Lower leg skin (tissue), 3 donors: ENCODE measurements at regions not wholly inside any gene's neighbourhood (a gene's known extent, or its start where the extent isn't known, plus 50 kb on each side); places are given as distances from the start of the nearest gene placed in this dataset.

Experiments
- POLR2A ChIP-seq, 2 donors: fragments of 450-650 bp; IDR thresholded peaks; one replicate each; pipeline ENCODE4 v1.6.1; 2016 to 2017; ENCODE audit warnings: antibody characterized with exemption in 2 of 2, mild to moderate bottlenecking in 1 of 2, moderate library complexity in 1 of 2
- TF ChIP-seq, protein P1 (sequence below), 3 donors: fragments of 450-650 bp; IDR thresholded peaks; one replicate each; pipeline ENCODE4 v1.5.1; 2016; ENCODE audit warnings: antibody characterized with exemption in 3 of 3, mild to moderate bottlenecking in 3 of 3, moderate library complexity in 2 of 3

DNA sequence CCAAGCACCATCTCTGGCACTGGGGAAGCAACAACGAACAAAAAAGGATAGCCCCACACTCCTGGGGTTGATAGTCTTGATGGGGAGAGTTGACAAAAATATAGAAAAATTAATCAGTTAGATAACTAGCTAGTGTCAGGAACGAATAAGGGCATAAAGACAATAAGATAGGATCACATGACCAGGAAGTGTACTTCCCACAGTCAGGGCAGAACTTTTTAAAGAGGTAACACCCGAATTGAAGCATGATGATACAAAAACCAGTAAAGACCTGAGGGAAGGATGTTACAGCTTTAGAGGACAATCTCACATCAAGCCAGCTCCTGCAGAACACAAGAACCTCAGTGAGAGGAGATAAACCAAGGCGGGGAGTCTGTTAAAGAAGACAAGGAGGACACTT lies 295.4 kb upstream of the CRIM1 start:
- TF ChIP-seq, protein P1, sequence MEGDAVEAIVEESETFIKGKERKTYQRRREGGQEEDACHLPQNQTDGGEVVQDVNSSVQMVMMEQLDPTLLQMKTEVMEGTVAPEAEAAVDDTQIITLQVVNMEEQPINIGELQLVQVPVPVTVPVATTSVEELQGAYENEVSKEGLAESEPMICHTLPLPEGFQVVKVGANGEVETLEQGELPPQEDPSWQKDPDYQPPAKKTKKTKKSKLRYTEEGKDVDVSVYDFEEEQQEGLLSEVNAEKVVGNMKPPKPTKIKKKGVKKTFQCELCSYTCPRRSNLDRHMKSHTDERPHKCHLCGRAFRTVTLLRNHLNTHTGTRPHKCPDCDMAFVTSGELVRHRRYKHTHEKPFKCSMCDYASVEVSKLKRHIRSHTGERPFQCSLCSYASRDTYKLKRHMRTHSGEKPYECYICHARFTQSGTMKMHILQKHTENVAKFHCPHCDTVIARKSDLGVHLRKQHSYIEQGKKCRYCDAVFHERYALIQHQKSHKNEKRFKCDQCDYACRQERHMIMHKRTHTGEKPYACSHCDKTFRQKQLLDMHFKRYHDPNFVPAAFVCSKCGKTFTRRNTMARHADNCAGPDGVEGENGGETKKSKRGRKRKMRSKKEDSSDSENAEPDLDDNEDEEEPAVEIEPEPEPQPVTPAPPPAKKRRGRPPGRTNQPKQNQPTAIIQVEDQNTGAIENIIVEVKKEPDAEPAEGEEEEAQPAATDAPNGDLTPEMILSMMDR (IDR thresholded peaks at IDR 0.05), result no peak
- TF ChIP-seq POLR2A (IDR thresholded peaks at IDR 0.05), result no peak
